22Rv1 (cell line): ENCODE measurements at regions not wholly inside any gene's neighbourhood (a gene's known extent, or its start where the extent isn't known, plus 50 kb on each side); places are given as distances from the start of the nearest gene placed in this dataset.

ENCODE experiments used
- H3K27ac ChIP-seq: fragments of 450-650 bp; 2 replicates; pipeline ENCODE4 v1.5.1; 2017
- ZFX ChIP-seq: fragments of 450-650 bp; IDR thresholded peaks from 2 replicates; pipeline ENCODE4 v1.6.1; 2017; ENCODE audit warnings: antibody characterized with exemption, borderline replicate concordance
- TF ChIP-seq, protein P1 (sequence below): fragments of 450-650 bp; IDR thresholded peaks from 2 replicates; pipeline ENCODE4 v1.5.1; 2017; ENCODE audit warnings: mild to moderate bottlenecking

DNA sequence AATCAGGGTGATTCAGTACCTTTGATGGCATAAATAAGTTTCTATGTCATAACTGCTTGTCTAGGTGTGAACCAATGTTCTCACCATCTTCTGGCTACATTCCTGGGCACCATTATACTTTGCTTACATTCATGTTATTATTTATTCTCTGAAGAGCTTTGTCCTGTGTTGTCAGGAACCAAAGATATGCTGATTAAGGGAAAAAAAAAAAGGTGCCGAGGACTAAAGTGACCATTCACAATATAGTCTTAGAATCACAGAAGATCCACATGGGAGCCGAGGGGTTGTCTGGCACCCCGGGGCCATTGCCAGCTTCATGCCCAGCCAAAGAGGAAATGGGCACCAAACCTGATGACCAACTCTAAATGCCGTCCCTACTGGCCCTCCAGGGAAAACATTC lies 329.2 kb upstream of the NFE2L3 start:
- TF ChIP-seq, protein P1, sequence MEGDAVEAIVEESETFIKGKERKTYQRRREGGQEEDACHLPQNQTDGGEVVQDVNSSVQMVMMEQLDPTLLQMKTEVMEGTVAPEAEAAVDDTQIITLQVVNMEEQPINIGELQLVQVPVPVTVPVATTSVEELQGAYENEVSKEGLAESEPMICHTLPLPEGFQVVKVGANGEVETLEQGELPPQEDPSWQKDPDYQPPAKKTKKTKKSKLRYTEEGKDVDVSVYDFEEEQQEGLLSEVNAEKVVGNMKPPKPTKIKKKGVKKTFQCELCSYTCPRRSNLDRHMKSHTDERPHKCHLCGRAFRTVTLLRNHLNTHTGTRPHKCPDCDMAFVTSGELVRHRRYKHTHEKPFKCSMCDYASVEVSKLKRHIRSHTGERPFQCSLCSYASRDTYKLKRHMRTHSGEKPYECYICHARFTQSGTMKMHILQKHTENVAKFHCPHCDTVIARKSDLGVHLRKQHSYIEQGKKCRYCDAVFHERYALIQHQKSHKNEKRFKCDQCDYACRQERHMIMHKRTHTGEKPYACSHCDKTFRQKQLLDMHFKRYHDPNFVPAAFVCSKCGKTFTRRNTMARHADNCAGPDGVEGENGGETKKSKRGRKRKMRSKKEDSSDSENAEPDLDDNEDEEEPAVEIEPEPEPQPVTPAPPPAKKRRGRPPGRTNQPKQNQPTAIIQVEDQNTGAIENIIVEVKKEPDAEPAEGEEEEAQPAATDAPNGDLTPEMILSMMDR = no peak
- no peak for TF ChIP-seq ZFX
- H3K27ac ChIP-seq = no peak overlapping the region

DNA sequence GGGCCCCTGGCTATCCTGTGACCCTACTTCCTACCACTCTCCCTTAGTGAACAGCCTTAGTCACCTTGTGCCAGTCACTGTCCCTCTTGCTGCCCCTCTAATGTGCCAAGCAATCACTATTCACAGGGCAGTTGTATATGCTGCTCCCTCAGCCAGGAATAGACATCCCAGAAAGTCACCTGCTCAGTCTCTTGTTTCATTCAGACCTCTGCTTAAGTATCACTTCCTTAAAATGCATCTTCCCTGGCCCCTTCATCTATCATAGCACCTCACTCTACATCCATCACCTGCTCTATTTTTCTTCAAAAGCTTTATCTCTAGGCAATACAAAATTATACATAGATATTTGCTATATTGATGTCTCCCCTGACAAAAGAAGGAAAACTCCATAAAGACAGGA lies 328.4 kb upstream of the NFE2L3 start:
- H3K27ac ChIP-seq = no peak overlapping the region
- TF ChIP-seq, protein P1 = no peak
- TF ChIP-seq ZFX = no peak

DNA sequence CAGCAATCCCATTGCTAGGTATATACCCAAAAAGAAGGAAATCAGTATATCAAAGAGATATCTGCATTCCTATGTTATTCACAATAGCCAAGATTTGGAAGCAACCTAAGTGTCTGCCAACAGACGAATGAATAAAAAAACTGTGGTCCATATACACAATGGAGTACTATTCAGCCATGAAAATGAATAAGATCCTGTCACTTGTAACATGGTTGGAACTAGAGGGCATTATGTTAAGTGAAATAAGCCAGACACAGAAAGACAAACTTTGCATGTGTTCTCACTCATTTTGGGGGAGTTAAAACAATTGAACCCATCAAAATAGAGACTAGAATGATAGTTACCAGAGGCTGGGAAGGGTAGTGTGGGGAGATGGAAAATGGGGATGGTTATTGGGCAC lies 323.5 kb upstream of the NFE2L3 start:
- TF ChIP-seq ZFX = no peak

DNA sequence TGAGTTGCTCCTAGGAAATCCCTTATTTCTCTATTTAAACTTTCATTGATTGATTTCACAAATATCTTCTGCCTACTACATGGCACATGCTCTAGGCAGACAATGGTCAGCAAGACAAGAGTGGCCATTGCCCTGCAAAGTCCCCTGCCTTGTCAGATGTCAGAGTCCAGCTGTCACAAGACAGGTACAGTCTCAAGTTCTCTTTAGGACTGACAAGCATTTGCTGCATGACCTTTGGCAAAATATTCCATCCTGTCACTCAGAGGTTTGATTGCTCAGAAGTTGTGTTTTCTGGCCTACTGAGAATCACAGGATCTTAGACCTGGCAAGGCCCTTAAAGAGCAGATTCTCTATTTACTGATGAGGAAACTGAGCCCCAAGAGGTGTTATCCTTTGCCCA lies 322.3 kb upstream of the NFE2L3 start:
- H3K27ac ChIP-seq = no peak overlapping the region
- TF ChIP-seq, protein P1 = no peak
- no peak for TF ChIP-seq ZFX

More for the DNA sequence above, 323.5 kb upstream of the NFE2L3 start:
- no peak overlapping the region for H3K27ac ChIP-seq

DNA sequence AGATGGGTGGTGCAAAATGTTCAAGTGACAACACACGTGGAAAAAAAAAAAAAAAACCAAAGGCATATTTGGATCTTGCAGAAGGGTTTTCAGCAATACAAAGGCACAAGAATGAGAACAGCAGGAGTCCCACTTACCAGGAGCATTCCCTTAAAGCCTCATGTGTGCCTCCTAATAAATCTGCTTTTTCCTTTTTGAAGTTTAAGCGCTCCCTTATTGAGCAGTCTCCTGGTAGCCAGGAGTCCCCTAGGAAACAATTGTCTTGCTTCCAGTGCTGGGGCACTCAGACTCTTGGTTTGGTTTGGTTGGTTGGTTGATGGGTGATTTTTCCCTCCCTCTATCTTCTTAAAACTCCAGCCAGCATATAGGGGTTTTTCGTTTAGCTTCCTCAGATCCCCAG lies 321.8 kb upstream of the NFE2L3 start:
- H3K27ac ChIP-seq = no peak overlapping the region
- no peak for TF ChIP-seq ZFX
- TF ChIP-seq, protein P1 = no peak

DNA sequence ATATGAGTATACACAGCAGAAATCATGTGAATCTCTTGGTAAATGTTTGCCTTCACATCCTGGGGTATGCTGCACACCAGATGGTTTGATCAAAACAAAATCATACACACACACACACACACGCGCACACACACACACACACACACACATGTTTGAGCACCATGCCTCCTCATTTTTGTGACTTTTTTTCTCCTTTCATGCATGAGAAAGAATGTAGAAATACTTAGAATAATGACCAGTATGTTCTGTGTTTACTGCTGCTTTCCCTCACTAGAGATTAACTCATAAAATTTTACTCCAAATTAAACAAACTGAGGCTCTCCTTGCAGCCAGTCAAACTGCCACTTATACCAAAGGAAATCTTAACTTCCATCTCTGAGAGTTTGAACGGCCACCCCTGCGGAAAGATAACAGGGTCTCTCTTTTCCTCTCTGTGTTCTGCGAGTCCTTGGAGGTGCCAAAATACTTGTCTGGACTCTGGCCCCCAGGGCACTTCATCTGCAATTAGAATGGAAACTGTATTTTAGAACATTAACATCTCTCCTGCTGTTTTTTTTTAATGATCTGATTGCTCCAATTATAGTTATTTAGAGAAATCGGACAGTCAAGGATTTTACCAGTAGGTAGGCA lies 320.8 kb upstream of the NFE2L3 start:
- TF ChIP-seq, protein P1 = no peak
- TF ChIP-seq ZFX = no peak
- H3K27ac ChIP-seq = no peak overlapping the region

DNA sequence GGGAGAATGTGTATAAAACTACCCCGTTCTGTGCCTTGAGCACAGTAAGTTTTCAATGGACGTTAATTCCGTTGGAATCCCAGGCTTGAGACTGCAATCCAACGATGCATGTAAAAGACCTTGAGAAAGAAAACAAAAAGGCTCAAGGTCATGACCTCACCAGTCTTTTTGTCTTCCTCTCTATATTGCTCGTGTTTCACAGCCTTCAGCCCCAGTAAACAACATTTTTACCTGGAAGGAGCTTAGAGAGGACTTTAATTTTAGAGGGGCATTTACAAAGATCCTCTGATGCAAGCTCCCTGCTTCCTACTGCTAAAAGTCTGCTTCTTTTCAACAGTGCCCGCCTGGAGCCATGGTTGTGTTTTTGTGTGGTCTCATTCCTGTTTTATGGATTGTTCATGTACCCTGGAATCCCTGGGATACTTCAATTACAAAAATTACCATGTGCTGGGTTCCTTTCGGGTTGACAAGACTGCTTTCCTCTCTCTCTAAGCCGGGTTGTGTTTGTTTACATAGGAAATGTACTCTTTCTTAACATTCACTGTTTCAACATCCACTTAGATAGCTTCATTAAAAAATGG lies 320.1 kb upstream of the NFE2L3 start:
- no peak for TF ChIP-seq ZFX
- TF ChIP-seq, protein P1 = no peak
- H3K27ac ChIP-seq = no peak overlapping the region

DNA sequence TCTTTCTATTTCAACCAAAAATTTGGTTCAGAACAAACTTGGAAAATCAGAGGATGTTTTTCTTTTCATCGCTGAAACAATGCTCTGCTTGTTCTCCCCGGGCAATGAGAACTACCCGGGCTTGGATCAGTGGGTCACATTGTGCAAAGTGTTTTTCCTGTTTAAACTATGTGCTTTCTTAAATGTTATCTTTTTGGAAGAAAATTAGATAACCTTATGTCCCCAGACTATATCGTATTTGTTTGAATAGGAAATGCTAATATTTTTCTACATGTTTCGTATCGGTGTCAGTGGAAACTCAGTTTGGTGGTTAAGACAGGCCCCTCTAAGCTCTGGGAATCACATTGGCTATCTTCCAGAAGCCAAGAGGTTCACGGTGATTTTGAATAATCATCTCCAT lies 319.5 kb upstream of the NFE2L3 start:
- H3K27ac ChIP-seq = no peak overlapping the region
- TF ChIP-seq, protein P1 = no peak
- TF ChIP-seq ZFX = no peak
